ENCODE measurements at regions not wholly inside any gene's neighbourhood (a gene's known extent, or its start where the extent isn't known, plus 50 kb on each side); places are given as distances from the start of the nearest gene placed in this dataset.

GRCh38 chr22:47453049-47453448, 690.6 kb downstream of the TBC1D22A start:
- DNase-seq, result no peak

- no peak for DNase-seq
Observed at GRCh38 chr22:47452184-47452583, 689.7 kb downstream of the TBC1D22A start.

- DNase-seq, result no peak
Observed at GRCh38 chr22:47450876-47451475, 688.5 kb downstream of the TBC1D22A start.

GRCh38 chr22:47449508-47450270, 687.2 kb downstream of the TBC1D22A start:
- no peak for DNase-seq

GRCh38 chr22:47448231-47449223, 686.1 kb downstream of the TBC1D22A start:
- no peak for DNase-seq

GRCh38 chr22:47446821-47447810, 684.7 kb downstream of the TBC1D22A start:
- DNase-seq, result no peak

- DNase-seq, result no peak
Observed at GRCh38 chr22:47446331-47446730, 683.9 kb downstream of the TBC1D22A start.

- DNase-seq, result no peak
Observed at GRCh38 chr22:47445716-47446290, 683.4 kb downstream of the TBC1D22A start.

GRCh38 chr22:47445212-47445611, 682.8 kb downstream of the TBC1D22A start:
- no peak for DNase-seq

- DNase-seq, result no peak
Observed at GRCh38 chr22:47444746-47445065, 682.3 kb downstream of the TBC1D22A start.

GRCh38 chr22:47443836-47444745, 681.6 kb downstream of the TBC1D22A start:
- no peak for DNase-seq

- no peak for DNase-seq
Observed at GRCh38 chr22:47442821-47443220, 680.4 kb downstream of the TBC1D22A start.

GRCh38 chr22:47439643-47440265, 677.3 kb downstream of the TBC1D22A start:
- no peak for DNase-seq

GRCh38 chr22:47437636-47438035, 675.2 kb downstream of the TBC1D22A start:
- no peak for DNase-seq

- DNase-seq, result no peak
Observed at GRCh38 chr22:47437110-47437509, 674.7 kb downstream of the TBC1D22A start.

- DNase-seq, result no peak
Observed at GRCh38 chr22:47435826-47436225, 673.4 kb downstream of the TBC1D22A start.

- DNase-seq, result no peak
Observed at GRCh38 chr22:47435204-47435487, 672.7 kb downstream of the TBC1D22A start.

GRCh38 chr22:47434336-47435203, 672.1 kb downstream of the TBC1D22A start:
- peak; percentile 1 for DNase-seq

GRCh38 chr22:47433627-47434026, 671.2 kb downstream of the TBC1D22A start:
- no peak for DNase-seq

Measured in skin of body (tissue), 1 donor.